ENCODE measurements at regions not wholly inside any gene's neighbourhood (a gene's known extent, or its start where the extent isn't known, plus 50 kb on each side); places are given as distances from the start of the nearest gene placed in this dataset.
"Not testable (repeated sequence)": the region's sequence is repeated elsewhere in the genome, so short reads cannot be mapped to it uniquely, and the experiment has no call there.

- no peaks in the 10 kb centered on the region for H3K27me3 ChIP-seq (ENCODE audit: insufficient read depth, poor library complexity, severe bottlenecking)
- DNase-seq (ENCODE audit: low read depth in 1 of 2, low spot score in 1 of 2), result no peak
- TF ChIP-seq REST (IDR thresholded peaks at IDR 0.05; ENCODE audit: insufficient replicate concordance, low read depth) (no peak), POLR2AphosphoS5 (IDR thresholded peaks at IDR 0.05; ENCODE audit: low read depth) (no peak), CTCF (IDR thresholded peaks at IDR 0.05; ENCODE audit: insufficient read depth, low read length) (no peak), GABPA (IDR thresholded peaks at IDR 0.05; ENCODE audit: low read depth) (no peak), SPI1 (IDR thresholded peaks at IDR 0.05; ENCODE audit: borderline replicate concordance, low read depth) (no peak)
- H3K4me3 ChIP-seq (replicated peaks; ENCODE audit: insufficient read depth, low read length), result no peak overlapping the region
- no peak overlapping the region for H3K27ac ChIP-seq (replicated peaks)
These were observed 112.1 kb downstream of the RSL24D1 start for GRCh38 chr15:55084673-55085072.

- Histone ChIP-seq H3K4me3 (replicated peaks; ENCODE audit: insufficient read depth, low read length) (no peak overlapping the region), H3K27me3 (ENCODE audit: insufficient read depth, poor library complexity, severe bottlenecking) (no peaks in the 10 kb centered on the region), H3K27ac (replicated peaks) (no peak overlapping the region)
- TF ChIP-seq SPI1 (IDR thresholded peaks at IDR 0.05; ENCODE audit: borderline replicate concordance, low read depth), result no peak
- no peak for TF ChIP-seq POLR2AphosphoS5 (IDR thresholded peaks at IDR 0.05; ENCODE audit: low read depth)
- TF ChIP-seq REST (IDR thresholded peaks at IDR 0.05; ENCODE audit: insufficient replicate concordance, low read depth), result no peak
- TF ChIP-seq CTCF (IDR thresholded peaks at IDR 0.05; ENCODE audit: insufficient read depth, low read length), result no peak
- no peak for TF ChIP-seq GABPA (IDR thresholded peaks at IDR 0.05; ENCODE audit: low read depth)
- no peak for DNase-seq (ENCODE audit: low read depth in 1 of 2, low spot score in 1 of 2)
These were observed 112.5 kb downstream of the RSL24D1 start for GRCh38 chr15:55084216-55084615.

- H3K4me3 ChIP-seq (replicated peaks; ENCODE audit: insufficient read depth, low read length); H3K27me3 ChIP-seq (ENCODE audit: insufficient read depth, poor library complexity, severe bottlenecking); DNase-seq (ENCODE audit: low read depth in 1 of 2, low spot score in 1 of 2); H3K27ac ChIP-seq (replicated peaks): not testable (repeated sequence)
These were observed 119.7 kb downstream of the RSL24D1 start for GRCh38 chr15:55077052-55077451.

GRCh38 chr15:55074431-55074830, 122.3 kb downstream of the RSL24D1 start:
- Histone ChIP-seq H3K27me3 (ENCODE audit: insufficient read depth, poor library complexity, severe bottlenecking) (no peaks in the 10 kb centered on the region), H3K27ac (replicated peaks) (no peak overlapping the region), H3K4me3 (replicated peaks; ENCODE audit: insufficient read depth, low read length) (no peak overlapping the region)
- DNase-seq (ENCODE audit: low read depth in 1 of 2, low spot score in 1 of 2), result no peak
- TF ChIP-seq POLR2AphosphoS5 (IDR thresholded peaks at IDR 0.05; ENCODE audit: low read depth), result no peak
- TF ChIP-seq SPI1 (IDR thresholded peaks at IDR 0.05; ENCODE audit: borderline replicate concordance, low read depth), result no peak

GRCh38 chr15:55063970-55064369, 132.8 kb downstream of the RSL24D1 start:
- H3K27me3 ChIP-seq (ENCODE audit: insufficient read depth, poor library complexity, severe bottlenecking); H3K27ac ChIP-seq (replicated peaks); H3K4me3 ChIP-seq (replicated peaks; ENCODE audit: insufficient read depth, low read length); DNase-seq (ENCODE audit: low read depth in 1 of 2, low spot score in 1 of 2): not testable (repeated sequence)

Data from HL-60 (cell line).